ENCODE measurements at regions not wholly inside any gene's neighbourhood (a gene's known extent, or its start where the extent isn't known, plus 50 kb on each side); places are given as distances from the start of the nearest gene placed in this dataset.

- no peak overlapping the region for H3K9ac ChIP-seq (ENCODE audit: low read depth in 1 of 2, low read length in 2 of 2)
- H3K4me3 ChIP-seq (ENCODE audit: low read depth in 1 of 3, low read length in 3 of 3): no peak overlapping the region
- H3K36me3 ChIP-seq (ENCODE audit: control insufficient read depth in 4 of 4, insufficient read depth in 3 of 4, low read depth in 1 of 4, low read length in 3 of 4): no peaks in the 10 kb centered on the region
- no peak for DNase-seq (ENCODE audit: low spot score)
- no peaks in the 10 kb centered on the region for H3K27me3 ChIP-seq (ENCODE audit: control insufficient read depth in 4 of 4, insufficient read depth in 4 of 4, low read length in 3 of 4)
- TF ChIP-seq EGR1 (IDR thresholded peaks at IDR 0.05; ENCODE audit: low read depth in 2 of 2): no peak
- TF ChIP-seq GABPA (IDR thresholded peaks at IDR 0.05 in 1 of 2, conservative IDR thresholded peaks at IDR 0.05 in 1 of 2): no peak
- TF ChIP-seq ZBTB33 (IDR thresholded peaks at IDR 0.05): no peak
- no peak for TF ChIP-seq JUND (IDR thresholded peaks at IDR 0.05)
- no peak for TF ChIP-seq REST (IDR thresholded peaks at IDR 0.05)
- no peak for TF ChIP-seq FOXA2 (IDR thresholded peaks at IDR 0.05)
- TF ChIP-seq NR2F2 (IDR thresholded peaks at IDR 0.05): no peak
- 73% methylated on average over 4 of the region's 4 CpGs for WGBS
- H3K27ac ChIP-seq (ENCODE audit: low read depth in 1 of 2, low read length in 2 of 2): no peak overlapping the region
- no peaks in the 10 kb centered on the region for H3K9me3 ChIP-seq (ENCODE audit: control insufficient read depth in 4 of 4, low read length in 3 of 4)
- H3K4me1 ChIP-seq (ENCODE audit: control insufficient read depth in 4 of 4, insufficient read depth in 4 of 4, low read length in 3 of 4): no peaks in the 10 kb centered on the region
Observed at GRCh38 chr3:109679664-109680063, 342.3 kb upstream of the DPPA4 start.

- Histone ChIP-seq H3K9me3 (ENCODE audit: control insufficient read depth in 4 of 4, low read length in 3 of 4) (no peaks in the 10 kb centered on the region), H3K27me3 (ENCODE audit: control insufficient read depth in 4 of 4, insufficient read depth in 4 of 4, low read length in 3 of 4) (no peaks in the 10 kb centered on the region), H3K4me1 (ENCODE audit: control insufficient read depth in 4 of 4, insufficient read depth in 4 of 4, low read length in 3 of 4) (no peaks in the 10 kb centered on the region), H3K9ac (ENCODE audit: low read depth in 1 of 2, low read length in 2 of 2) (no peak overlapping the region), H3K27ac (ENCODE audit: low read depth in 1 of 2, low read length in 2 of 2) (no peak overlapping the region), H3K36me3 (ENCODE audit: control insufficient read depth in 4 of 4, insufficient read depth in 3 of 4, low read depth in 1 of 4, low read length in 3 of 4) (no peaks in the 10 kb centered on the region), H3K4me3 (ENCODE audit: low read depth in 1 of 3, low read length in 3 of 3) (no peak overlapping the region)
- TF ChIP-seq NR2F2 (IDR thresholded peaks at IDR 0.05) (no peak), EGR1 (IDR thresholded peaks at IDR 0.05; ENCODE audit: low read depth in 2 of 2) (no peak), JUND (IDR thresholded peaks at IDR 0.05) (no peak)
- no peak for DNase-seq (ENCODE audit: low spot score)
Observed at GRCh38 chr3:109683746-109684145, 346.4 kb upstream of the DPPA4 start.

GRCh38 chr3:109685084-109686079 is 348.0 kb upstream of the DPPA4 start:
- peak in 1 of 2 donors; percentile 15 for TF ChIP-seq JUND (IDR thresholded peaks at IDR 0.05)
- TF ChIP-seq RAD21 (IDR thresholded peaks at IDR 0.05): no peak
- DNase-seq (ENCODE audit: low spot score): no peak
- Histone ChIP-seq H3K9ac (ENCODE audit: low read depth in 1 of 2, low read length in 2 of 2) (no peak overlapping the region), H3K4me3 (ENCODE audit: low read depth in 1 of 3, low read length in 3 of 3) (no peak overlapping the region), H3K9me3 (ENCODE audit: control insufficient read depth in 4 of 4, low read length in 3 of 4) (no peaks in the 10 kb centered on the region), H3K27me3 (ENCODE audit: control insufficient read depth in 4 of 4, insufficient read depth in 4 of 4, low read length in 3 of 4) (no peaks in the 10 kb centered on the region), H3K4me1 (ENCODE audit: control insufficient read depth in 4 of 4, insufficient read depth in 4 of 4, low read length in 3 of 4) (no peaks in the 10 kb centered on the region), H3K27ac (ENCODE audit: low read depth in 1 of 2, low read length in 2 of 2) (no peak overlapping the region), H3K36me3 (ENCODE audit: control insufficient read depth in 4 of 4, insufficient read depth in 3 of 4, low read depth in 1 of 4, low read length in 3 of 4) (no peaks in the 10 kb centered on the region)
- WGBS: 85% methylated on average over 5 of the region's 5 CpGs
